Activated naive CD8-positive, alpha-beta T cell treated with anti-CD3 and anti-CD28 coated beads, Interleukin-2, amount 10 ng/mL, durations not matched to agents 7 days and 5 days (primary cell): ENCODE measurements at regions not wholly inside any gene's neighbourhood (a gene's known extent, or its start where the extent isn't known, plus 50 kb on each side); places are given as distances from the start of the nearest gene placed in this dataset.

ENCODE experiments used
- ATAC-seq: fragments of 150-1000 bp; cut with Tn5 transposase; one replicate; pipeline ENCODE4 v1.10.0; 2021; ENCODE audit warnings: low read depth, moderate library complexity
- POLR2A ChIA-PET: fragments of 350-600 bp; sonication (Branson Sonifier 250); formaldehyde crosslinking; loops from one replicate; lab custom pipeline; 2021; ENCODE audit warnings: antibody characterized with exemption; lab: Charles Lee
- DNase-seq: peaks from one replicate; pipeline ENCODE4 v3.0.0; 2021
- H3K27ac Mint-ChIP-seq: one replicate; pipeline ENCODE4 v1.8.0; 2022; ENCODE audit warnings: mild to moderate bottlenecking, mixed read lengths
- H3K27me3 Mint-ChIP-seq: one replicate; pipeline ENCODE4 v1.8.0; 2022; ENCODE audit warnings: mild to moderate bottlenecking, moderate library complexity, mixed read lengths
- H3K36me3 Mint-ChIP-seq: one replicate; pipeline ENCODE4 v1.8.0; 2021; ENCODE audit warnings: mild to moderate bottlenecking, mixed read lengths
- H3K4me1 Mint-ChIP-seq: one replicate; pipeline ENCODE4 v1.8.0; 2021; ENCODE audit warnings: mixed read lengths
- H3K4me3 Mint-ChIP-seq: one replicate; pipeline ENCODE4 v1.8.0; 2022; ENCODE audit warnings: mild to moderate bottlenecking, moderate library complexity, mixed read lengths
- H3K9me3 Mint-ChIP-seq: one replicate; pipeline ENCODE4 v1.8.0; 2021; ENCODE audit warnings: mixed read lengths

DNA sequence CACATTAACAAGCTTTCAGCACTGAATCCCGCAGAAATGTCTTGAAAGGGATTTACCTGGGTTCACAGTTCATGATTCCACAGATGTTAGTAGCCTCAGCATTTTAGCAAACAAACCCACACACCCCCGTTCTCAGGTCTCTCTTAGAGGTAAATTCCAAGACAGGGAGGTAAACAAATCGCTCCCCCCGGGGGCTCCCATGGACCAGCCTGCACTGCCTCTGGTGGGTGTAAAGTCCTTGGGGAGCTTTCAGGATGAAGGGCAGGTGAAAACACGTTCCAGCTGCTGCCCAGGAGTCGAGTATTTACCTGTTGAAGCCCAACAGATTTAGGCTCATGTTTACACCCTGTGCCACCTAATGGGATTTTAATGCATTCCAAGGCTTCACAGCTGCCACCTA is 187.0 kb upstream of the FOXQ1 start:
- Mint-ChIP-seq H3K27me3 (peaks cover 7% of the 10 kb centered on the region), H3K4me1 (no peaks in the 10 kb centered on the region), H3K27ac (no peak overlapping the region), H3K4me3 (no peak overlapping the region), H3K36me3 (no peaks in the 10 kb centered on the region), H3K9me3 (no peaks in the 10 kb centered on the region)
- DNase-seq (no peak), ATAC-seq (no peak)
- POLR2A ChIA-PET, result no interaction called here

DNA sequence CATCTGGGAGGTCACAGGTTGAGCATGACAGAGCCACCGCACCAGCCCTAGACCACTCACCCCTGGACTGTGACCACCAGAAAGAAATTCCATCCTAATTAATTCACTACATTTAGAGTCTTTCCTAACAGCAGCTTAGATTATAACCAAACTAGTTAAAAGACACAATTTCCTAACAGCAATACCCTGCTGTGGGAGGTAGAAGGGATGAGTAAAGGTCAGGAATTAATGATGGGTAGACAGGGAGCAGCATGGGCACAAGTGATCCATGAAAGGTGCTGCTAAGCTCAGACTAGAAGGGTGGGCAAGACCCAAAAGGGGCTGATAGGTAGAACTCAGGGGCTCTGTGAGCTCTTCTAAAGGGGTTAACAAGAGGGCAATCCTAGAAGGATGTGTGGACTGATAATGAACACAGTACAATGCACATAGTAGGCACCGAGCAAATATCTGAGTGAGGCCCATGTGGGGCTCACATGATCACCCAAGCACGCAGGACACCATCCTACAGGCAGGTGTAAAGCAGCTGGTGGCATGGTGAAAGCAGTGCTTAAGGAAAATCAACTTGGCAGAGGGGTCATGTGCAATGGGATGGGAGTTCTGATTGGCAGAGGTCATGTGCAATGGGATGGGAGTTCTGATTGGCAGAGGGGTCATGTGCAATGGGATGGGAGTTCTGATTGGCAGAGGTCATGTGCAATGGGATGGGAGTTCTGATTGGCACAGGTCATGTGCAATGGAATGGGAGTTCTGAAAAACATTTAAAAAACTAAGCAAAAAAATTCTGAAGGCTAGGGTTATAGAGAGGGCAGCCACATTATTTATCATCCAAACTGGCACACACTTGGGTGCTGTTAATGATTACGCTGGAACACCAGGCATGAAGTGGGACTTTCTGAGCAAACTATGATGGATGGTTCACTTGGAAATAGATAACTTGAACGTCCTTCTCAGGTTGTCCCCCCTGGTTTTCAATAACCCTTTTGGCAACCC is 188.2 kb upstream of the FOXQ1 start:
- DNase-seq (no peak), ATAC-seq (no peak)
- Mint-ChIP-seq H3K27me3 (peaks cover 7% of the 10 kb centered on the region), H3K9me3 (no peaks in the 10 kb centered on the region), H3K4me1 (no peaks in the 10 kb centered on the region), H3K4me3 (no peak overlapping the region), H3K27ac (no peak overlapping the region), H3K36me3 (no peaks in the 10 kb centered on the region)
- POLR2A ChIA-PET, result no interaction called here

DNA sequence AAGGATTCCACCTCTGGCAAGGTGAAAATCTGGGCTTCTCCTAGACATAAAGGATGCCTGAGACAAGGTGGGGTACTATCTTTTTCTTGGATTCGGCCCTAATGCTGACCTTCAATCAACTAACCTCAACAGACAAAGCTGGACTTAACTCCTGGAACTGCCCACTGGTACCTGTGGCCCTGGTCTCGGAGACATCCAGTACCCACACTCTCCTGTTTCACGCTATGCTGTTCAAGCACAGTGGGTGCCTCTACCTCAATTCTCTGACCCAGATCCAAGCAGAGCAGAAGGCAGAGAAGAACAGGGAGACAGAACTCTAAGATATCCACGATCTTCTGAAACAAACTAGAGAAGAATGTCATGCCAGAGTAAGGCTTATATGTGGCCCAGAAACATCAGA is 189.8 kb upstream of the FOXQ1 start:
- Mint-ChIP-seq H3K9me3 (no peaks in the 10 kb centered on the region), H3K27ac (no peak overlapping the region), H3K27me3 (peaks cover 7% of the 10 kb centered on the region), H3K4me3 (no peak overlapping the region), H3K4me1 (no peaks in the 10 kb centered on the region), H3K36me3 (no peaks in the 10 kb centered on the region)
- DNase-seq, result no peak
- no peak for ATAC-seq
- POLR2A ChIA-PET, result no interaction called here

DNA sequence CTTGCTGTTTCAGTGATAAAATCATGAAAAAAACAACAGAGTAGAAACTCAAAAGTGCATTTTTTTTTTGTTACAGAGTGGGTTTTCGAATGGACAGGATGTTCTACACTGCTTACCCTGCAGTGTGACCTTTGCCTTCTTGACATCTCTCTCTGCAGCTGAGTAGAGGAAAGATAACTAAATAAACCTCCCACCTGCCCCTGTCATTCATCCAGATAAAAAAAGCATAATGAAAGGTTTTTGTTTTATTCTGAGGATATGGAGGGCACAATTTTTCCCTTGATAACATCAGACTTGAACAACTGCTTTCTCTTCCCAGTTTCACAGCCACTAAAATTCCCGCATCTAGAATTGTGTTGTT is 193.6 kb upstream of the FOXQ1 start:
- Mint-ChIP-seq H3K4me3 (no peak overlapping the region), H3K36me3 (no peaks in the 10 kb centered on the region), H3K4me1 (no peaks in the 10 kb centered on the region), H3K9me3 (no peaks in the 10 kb centered on the region), H3K27me3 (peaks cover 7% of the 10 kb centered on the region), H3K27ac (no peak overlapping the region)
- POLR2A ChIA-PET, result no interaction called here
- ATAC-seq, result no peak
- no peak for DNase-seq

DNA sequence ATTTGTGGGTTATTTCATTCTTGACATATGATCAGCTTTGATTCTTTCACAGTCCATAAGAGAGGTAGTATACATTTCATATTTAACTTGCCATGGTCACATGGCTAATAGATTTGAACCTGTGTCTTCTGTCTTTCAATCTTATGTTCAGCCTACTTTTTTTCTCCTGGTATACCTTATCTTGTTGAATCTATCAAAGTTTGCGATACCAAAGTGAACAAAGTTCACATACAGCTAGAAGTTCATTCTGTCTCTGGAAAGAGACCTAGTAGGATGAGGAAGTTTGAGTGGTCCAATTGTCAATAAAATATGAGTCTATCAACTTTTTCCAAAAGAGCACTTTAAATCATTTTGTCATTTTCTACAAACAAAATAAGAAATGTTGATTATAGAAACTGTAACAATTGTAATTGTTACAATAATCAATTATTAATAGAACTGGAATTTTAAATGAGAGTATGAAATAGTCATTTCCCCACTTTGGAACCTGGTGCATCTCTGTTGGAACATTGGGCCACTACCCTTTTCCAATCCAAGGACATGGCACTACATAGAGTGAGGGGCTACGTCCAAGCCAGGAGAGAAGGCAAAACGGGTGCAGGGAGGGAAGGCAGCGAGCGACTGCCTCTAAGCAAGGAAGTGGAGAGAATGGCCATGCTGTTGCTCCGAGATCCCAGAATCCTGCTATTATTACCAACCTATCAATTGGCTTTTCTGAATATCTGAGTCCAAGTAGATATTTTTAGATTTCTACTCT is 194.2 kb upstream of the FOXQ1 start:
- no peak overlapping the region for H3K4me3 Mint-ChIP-seq
- ATAC-seq, result no peak

DNA sequence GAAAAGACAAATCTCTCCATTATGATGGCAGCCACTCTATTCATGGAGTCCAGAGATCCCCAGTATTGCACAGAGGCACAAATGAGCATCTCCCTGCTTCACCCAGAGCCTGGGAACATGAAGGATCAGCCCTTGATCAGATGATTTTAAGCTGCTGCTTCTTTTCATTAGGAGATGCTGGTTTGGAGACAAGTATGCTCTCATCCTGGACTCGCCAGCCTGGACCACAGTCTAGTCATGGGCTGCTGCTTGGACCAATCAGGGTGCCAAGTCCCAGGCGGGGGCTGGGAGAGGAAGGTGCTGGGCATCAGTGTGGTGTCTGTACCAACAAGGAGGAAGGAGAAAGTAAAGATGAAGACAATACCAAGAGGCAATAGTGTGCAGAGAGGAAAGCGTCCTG is 195.7 kb upstream of the FOXQ1 start:
- H3K36me3 Mint-ChIP-seq, result no peaks in the 10 kb centered on the region

More for the DNA sequence above, 194.2 kb upstream of the FOXQ1 start:
- Mint-ChIP-seq H3K27ac (no peak overlapping the region), H3K4me1 (no peaks in the 10 kb centered on the region), H3K36me3 (no peaks in the 10 kb centered on the region), H3K27me3 (peaks cover 7% of the 10 kb centered on the region), H3K9me3 (no peaks in the 10 kb centered on the region)
- POLR2A ChIA-PET, result no interaction called here
- DNase-seq, result no peak

DNA sequence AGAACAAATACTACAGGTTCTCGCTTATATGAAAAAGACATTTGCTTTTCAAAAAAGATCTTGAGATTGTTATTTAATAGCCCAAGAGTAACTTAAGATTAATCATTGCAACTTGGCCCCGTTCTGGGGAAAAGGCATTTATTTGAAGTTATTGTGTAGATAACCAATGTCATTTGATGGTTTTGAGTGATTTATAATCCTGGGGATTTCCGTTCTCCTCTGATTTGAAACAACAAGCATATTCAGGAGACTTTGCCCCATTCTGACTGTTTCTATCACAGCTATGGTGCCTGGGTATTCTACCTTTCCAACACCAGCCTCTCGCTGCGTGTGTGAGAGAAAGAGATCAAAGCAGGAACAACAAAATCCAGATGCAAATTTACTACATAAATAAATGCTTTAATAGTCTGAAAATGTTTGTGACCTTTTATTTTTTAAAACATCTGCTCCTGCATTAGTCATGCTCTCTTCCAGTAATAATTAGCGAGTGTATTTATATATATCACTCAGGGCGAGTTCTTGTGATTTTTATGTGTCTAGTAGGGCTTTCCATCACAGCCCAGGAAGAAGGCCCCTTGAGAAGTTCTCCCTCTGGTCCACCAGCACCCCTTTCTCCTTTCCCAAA is 197.9 kb upstream of the FOXQ1 start:
- H3K4me1 Mint-ChIP-seq, result no peaks in the 10 kb centered on the region
- no peak overlapping the region for H3K27ac Mint-ChIP-seq
- no peaks in the 10 kb centered on the region for H3K36me3 Mint-ChIP-seq
- POLR2A ChIA-PET, result no interaction called here
- H3K27me3 Mint-ChIP-seq, result peaks cover 5% of the 10 kb centered on the region
- ATAC-seq, result no peak
- no peaks in the 10 kb centered on the region for H3K9me3 Mint-ChIP-seq
- no peak for DNase-seq
- H3K4me3 Mint-ChIP-seq, result no peak overlapping the region

More for the DNA sequence above, 195.7 kb upstream of the FOXQ1 start:
- no peak overlapping the region for H3K4me3 Mint-ChIP-seq
- H3K4me1 Mint-ChIP-seq, result no peaks in the 10 kb centered on the region
- H3K9me3 Mint-ChIP-seq, result no peaks in the 10 kb centered on the region
- POLR2A ChIA-PET, result no interaction called here
- H3K27ac Mint-ChIP-seq, result no peak overlapping the region
- ATAC-seq, result no peak
- no peak for DNase-seq
- peaks cover 7% of the 10 kb centered on the region for H3K27me3 Mint-ChIP-seq

DNA sequence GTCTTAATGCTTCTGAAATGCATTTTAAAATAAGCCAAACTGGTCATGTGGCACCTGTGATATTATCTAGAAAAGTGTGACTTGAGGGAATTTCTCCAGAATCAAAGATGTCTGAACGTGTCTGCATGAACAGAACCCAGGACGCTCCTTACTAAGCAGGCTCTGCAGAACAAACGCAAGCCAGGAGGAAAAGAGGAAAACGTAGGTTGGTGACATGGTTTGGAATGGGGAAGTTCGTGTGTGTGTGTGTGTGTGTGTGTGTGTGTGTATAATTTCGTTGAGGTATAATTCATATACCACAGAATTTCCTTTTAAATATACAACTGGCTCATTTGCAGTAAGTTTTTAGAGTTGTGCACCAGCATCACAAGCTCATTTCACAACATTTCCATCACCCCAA is 200.5 kb upstream of the FOXQ1 start:
- ATAC-seq (no peak), DNase-seq (no peak)
- no peaks in the 10 kb centered on the region for H3K4me1 Mint-ChIP-seq
- H3K27me3 Mint-ChIP-seq, result peaks cover 2% of the 10 kb centered on the region
- no peaks in the 10 kb centered on the region for H3K36me3 Mint-ChIP-seq
- H3K27ac Mint-ChIP-seq, result no peak overlapping the region
- no peak overlapping the region for H3K4me3 Mint-ChIP-seq
- POLR2A ChIA-PET, result no interaction called here
- no peaks in the 10 kb centered on the region for H3K9me3 Mint-ChIP-seq

DNA sequence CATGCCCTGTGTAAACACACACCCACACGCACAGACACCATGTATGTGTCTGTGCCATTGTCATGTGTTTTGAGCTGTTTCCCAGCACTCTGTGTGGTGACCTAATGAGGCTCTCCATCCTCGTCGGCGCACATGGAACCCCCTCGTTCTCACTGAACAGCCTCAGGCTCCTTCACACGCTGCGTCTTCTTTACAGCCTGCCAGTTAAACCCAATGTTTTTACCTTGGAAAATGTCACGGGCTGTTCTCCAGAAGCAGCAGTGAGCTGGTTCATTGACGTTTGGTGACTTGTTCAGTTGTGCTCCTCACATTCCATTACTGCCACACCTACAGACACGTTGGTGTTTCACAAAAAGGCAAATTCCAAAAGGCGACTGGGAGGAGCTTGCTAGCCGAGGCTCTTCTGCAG is 201.0 kb upstream of the FOXQ1 start:
- Mint-ChIP-seq H3K36me3 (no peaks in the 10 kb centered on the region), H3K9me3 (no peaks in the 10 kb centered on the region), H3K4me3 (no peak overlapping the region), H3K27me3 (peaks cover 2% of the 10 kb centered on the region), H3K4me1 (no peaks in the 10 kb centered on the region), H3K27ac (no peak overlapping the region)
- DNase-seq, result no peak
- POLR2A ChIA-PET, result no interaction called here
- ATAC-seq, result no peak

DNA sequence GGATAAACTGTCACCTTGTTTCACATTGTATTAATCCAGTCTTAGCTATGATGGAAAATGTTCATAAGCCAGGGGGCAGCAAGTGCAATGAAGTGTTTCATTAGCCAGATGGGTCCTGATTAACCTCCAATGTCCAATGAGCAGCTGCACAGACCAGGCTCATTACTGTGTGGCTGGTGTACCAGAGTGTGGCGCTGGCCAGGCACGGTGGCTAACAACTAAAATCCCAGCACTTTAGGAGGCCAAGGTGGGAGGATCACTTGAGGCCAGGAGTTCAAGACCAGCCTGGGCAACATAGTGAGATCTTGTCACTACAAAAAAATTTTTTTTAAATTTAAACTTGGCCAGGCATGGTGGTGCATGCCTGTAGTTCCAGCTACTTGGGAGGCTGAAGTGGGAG is 201.7 kb upstream of the FOXQ1 start:
- no peak overlapping the region for H3K4me3 Mint-ChIP-seq
- DNase-seq (no peak), ATAC-seq (no peak)
- no peaks in the 10 kb centered on the region for H3K4me1 Mint-ChIP-seq
- H3K27ac Mint-ChIP-seq, result no peak overlapping the region
- POLR2A ChIA-PET, result no interaction called here
- peaks cover 2% of the 10 kb centered on the region for H3K27me3 Mint-ChIP-seq
- no peaks in the 10 kb centered on the region for H3K36me3 Mint-ChIP-seq
- no peaks in the 10 kb centered on the region for H3K9me3 Mint-ChIP-seq

DNA sequence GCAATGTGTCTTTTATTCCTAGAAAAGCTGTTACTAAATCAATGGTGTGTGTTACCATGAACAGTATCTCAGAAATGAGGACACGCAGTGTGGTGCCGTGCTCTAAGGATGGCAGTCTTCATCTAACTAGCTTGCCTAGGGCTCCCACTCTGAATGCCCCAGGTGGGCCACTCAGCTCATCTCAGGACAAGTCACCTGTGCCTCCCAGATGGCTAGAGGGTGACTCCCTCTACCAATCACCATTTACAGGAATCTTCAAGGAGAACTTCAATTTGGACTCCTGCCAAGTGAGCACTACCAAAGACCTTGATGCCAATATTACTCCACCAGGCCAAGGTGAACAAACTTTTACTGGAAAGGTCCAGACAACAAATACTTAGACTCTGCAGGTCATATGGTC is 202.8 kb upstream of the FOXQ1 start:
- H3K4me3 Mint-ChIP-seq, result no peak overlapping the region
- H3K9me3 Mint-ChIP-seq, result no peaks in the 10 kb centered on the region
- H3K27me3 Mint-ChIP-seq, result peaks cover 2% of the 10 kb centered on the region
- DNase-seq (no peak), ATAC-seq (no peak)
- no peak overlapping the region for H3K27ac Mint-ChIP-seq
- no peaks in the 10 kb centered on the region for H3K4me1 Mint-ChIP-seq
- POLR2A ChIA-PET, result no interaction called here
- no peaks in the 10 kb centered on the region for H3K36me3 Mint-ChIP-seq

DNA sequence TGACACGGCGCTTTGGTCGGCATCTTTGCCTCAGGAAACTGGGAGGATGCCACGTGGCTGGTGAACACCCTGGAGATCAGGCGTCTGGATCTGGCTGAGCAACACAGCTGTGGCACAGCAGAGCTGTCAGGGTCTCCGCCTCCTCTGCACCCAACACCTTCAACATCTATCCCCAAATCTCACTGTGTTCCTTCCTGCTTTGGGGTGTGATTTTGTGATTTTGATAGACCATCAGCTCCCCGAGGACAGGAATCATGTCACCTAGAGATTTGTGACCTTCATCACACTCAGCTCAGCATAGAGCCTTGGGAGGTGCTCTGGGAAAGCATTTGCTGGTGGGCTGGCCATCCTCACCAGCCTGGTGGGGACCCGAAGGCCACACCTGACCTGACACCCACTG is 203.7 kb upstream of the FOXQ1 start:
- no peak for ATAC-seq
- H3K4me3 Mint-ChIP-seq, result no peak overlapping the region
- no peaks in the 10 kb centered on the region for H3K9me3 Mint-ChIP-seq
- POLR2A ChIA-PET, result no interaction called here
- no peak for DNase-seq
- no peak overlapping the region for H3K27ac Mint-ChIP-seq
- H3K36me3 Mint-ChIP-seq, result no peaks in the 10 kb centered on the region
- peaks cover 2% of the 10 kb centered on the region for H3K27me3 Mint-ChIP-seq
- no peaks in the 10 kb centered on the region for H3K4me1 Mint-ChIP-seq

DNA sequence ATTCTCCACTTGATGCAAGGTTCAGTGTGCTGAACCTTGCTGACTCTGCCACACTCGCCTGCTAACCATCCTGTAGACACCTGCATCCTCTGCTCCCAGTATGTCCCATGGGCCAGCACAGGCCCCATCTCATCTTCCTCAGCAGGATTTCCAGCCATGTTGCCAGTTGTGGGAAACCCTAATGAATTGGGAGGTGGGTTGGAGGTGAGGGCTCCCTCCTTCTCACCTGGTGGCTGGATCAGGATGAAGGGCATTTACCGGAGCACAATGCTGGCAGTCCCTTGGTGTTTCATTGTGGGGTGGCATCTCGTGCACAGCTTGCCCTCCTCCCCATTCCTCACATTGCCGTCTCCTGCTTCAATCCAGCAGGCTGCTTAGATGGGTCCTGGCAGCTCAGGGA is 204.3 kb upstream of the FOXQ1 start:
- Mint-ChIP-seq H3K36me3 (no peaks in the 10 kb centered on the region), H3K4me3 (no peak overlapping the region), H3K4me1 (no peaks in the 10 kb centered on the region), H3K27ac (no peak overlapping the region), H3K9me3 (no peaks in the 10 kb centered on the region), H3K27me3 (no peaks in the 10 kb centered on the region)
- POLR2A ChIA-PET, result no interaction called here
- ATAC-seq (no peak), DNase-seq (no peak)
